Calu3 (cell line): ENCODE measurements at regions not wholly inside any gene's neighbourhood (a gene's known extent, or its start where the extent isn't known, plus 50 kb on each side); places are given as distances from the start of the nearest gene placed in this dataset.
A peak's percentile ranks its signal among the peaks of the same experiment; 100 is the strongest.

Source experiments
- BruUV-seq: library from RNA; stranded (reverse); fragments of 400-500 nt; replicated peaks from 2 replicates; lab custom pipeline; 2021; lab: Mats Ljungman, UMichigan
- CTCF ChIA-PET: fragments of 300-600 bp; sonication (Branson Sonifier 250); formaldehyde crosslinking; loops from one replicate; lab custom pipeline; 2022; ENCODE audit warnings: antibody characterized with exemption; lab: Charles Lee
- DNase-seq: peaks from one replicate; pipeline ENCODE4 v3.0.0; 2022
- H3K27ac Mint-ChIP-seq: one replicate; pipeline ENCODE4 v1.8.0; 2022; ENCODE audit warnings: mixed read lengths; ENCODE audit not compliant: unreplicated experiment
- H3K27me3 Mint-ChIP-seq: one replicate; pipeline ENCODE4 v1.8.0; 2022; ENCODE audit warnings: mixed read lengths; ENCODE audit not compliant: unreplicated experiment
- H3K36me3 Mint-ChIP-seq: one replicate; pipeline ENCODE4 v1.8.0; 2022; ENCODE audit warnings: mild to moderate bottlenecking, moderate library complexity, mixed read lengths; ENCODE audit not compliant: insufficient read depth, unreplicated experiment
- H3K4me1 Mint-ChIP-seq: one replicate; pipeline ENCODE4 v1.8.0; 2022; ENCODE audit warnings: mild to moderate bottlenecking, low read depth, mixed read lengths; ENCODE audit not compliant: unreplicated experiment
- H3K4me3 Mint-ChIP-seq: one replicate; pipeline ENCODE4 v1.8.0; 2022; ENCODE audit warnings: mild to moderate bottlenecking, low read depth, moderate library complexity, mixed read lengths; ENCODE audit not compliant: unreplicated experiment
- H3K9me3 Mint-ChIP-seq: one replicate; pipeline ENCODE4 v1.8.0; 2022; ENCODE audit warnings: low read depth, mixed read lengths; ENCODE audit not compliant: unreplicated experiment
- intact Hi-C: fragments of 100-400 bp; cut with micrococcal nuclease; formaldehyde crosslinking; loops from one replicate; pipeline ENCODE4 v1.10.0; 2022; ENCODE audit not compliant: unreplicated experiment
- TF ChIP-seq, protein P1 (sequence below): fragments of 200-600 bp; IDR thresholded peaks from one replicate; pipeline ENCODE4 v1.8.0; 2022; ENCODE audit warnings: antibody characterized with exemption; ENCODE audit not compliant: unreplicated experiment

DNA sequence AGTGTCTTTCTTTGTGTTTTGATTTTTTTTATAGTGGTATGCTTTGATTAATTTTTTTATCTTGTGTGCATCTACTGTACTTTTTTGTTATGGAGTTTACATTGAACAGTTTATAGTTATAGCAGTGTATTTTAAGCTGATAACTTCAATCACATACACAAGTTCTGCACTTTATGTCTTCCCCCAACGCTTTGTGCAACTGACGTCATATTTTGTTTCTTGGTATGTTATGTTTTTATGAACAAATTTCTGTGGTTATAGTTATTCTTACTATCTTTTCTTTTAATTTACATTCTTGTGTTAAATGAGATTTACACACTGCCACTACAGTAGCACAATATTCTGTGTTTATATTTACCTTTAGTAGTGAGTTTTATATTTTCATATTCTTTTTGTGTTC is 197.1 kb downstream of the SNAPC1 start:
- TF ChIP-seq, protein P1, sequence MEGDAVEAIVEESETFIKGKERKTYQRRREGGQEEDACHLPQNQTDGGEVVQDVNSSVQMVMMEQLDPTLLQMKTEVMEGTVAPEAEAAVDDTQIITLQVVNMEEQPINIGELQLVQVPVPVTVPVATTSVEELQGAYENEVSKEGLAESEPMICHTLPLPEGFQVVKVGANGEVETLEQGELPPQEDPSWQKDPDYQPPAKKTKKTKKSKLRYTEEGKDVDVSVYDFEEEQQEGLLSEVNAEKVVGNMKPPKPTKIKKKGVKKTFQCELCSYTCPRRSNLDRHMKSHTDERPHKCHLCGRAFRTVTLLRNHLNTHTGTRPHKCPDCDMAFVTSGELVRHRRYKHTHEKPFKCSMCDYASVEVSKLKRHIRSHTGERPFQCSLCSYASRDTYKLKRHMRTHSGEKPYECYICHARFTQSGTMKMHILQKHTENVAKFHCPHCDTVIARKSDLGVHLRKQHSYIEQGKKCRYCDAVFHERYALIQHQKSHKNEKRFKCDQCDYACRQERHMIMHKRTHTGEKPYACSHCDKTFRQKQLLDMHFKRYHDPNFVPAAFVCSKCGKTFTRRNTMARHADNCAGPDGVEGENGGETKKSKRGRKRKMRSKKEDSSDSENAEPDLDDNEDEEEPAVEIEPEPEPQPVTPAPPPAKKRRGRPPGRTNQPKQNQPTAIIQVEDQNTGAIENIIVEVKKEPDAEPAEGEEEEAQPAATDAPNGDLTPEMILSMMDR: no peak
- CTCF ChIA-PET: no interaction called here
- Mint-ChIP-seq H3K27ac (no peak overlapping the region), H3K9me3 (peaks cover 11% of the 10 kb centered on the region), H3K4me1 (peaks cover 10% of the 10 kb centered on the region), H3K4me3 (no peak overlapping the region), H3K36me3 (no peaks in the 10 kb centered on the region), H3K27me3 (no peaks in the 10 kb centered on the region)
- no peak for DNase-seq
- BruUV-seq: no TSS peak
- intact Hi-C loops: no loop called here

DNA sequence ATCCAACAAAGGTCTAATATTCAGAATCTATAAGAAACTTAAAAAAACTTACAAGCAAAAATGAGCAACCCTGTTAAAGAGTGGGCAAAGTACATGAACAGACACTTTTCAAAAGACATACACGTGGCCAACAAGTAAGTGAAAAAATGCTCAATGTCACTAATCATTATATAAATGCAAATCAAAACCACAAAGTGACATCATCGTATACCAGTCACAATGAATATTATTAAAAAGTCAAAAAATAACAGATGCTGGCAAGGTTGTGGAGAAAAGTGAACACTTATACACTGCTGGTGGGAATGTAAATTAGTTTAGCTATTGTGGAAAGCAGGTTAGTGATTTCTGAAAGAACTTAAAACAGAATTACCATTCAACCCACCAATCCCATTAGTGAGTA is 199.1 kb downstream of the SNAPC1 start:
- CTCF ChIA-PET: interaction anchor here (0.6 kb wide), 1 partner anchor 1104 kb away, joined by 3 read pairs; no protein-coding TSS in a partner anchor
- TF ChIP-seq, protein P1: no peak
- H3K4me3 Mint-ChIP-seq: no peak overlapping the region
- no peaks in the 10 kb centered on the region for H3K27me3 Mint-ChIP-seq
- no peak overlapping the region for H3K27ac Mint-ChIP-seq
- H3K4me1 Mint-ChIP-seq: peaks cover 21% of the 10 kb centered on the region
- H3K36me3 Mint-ChIP-seq: peaks cover 6% of the 10 kb centered on the region
- peaks cover 11% of the 10 kb centered on the region for H3K9me3 Mint-ChIP-seq
- intact Hi-C loops: no loop called here
- BruUV-seq: no TSS peak
- no peak for DNase-seq

DNA sequence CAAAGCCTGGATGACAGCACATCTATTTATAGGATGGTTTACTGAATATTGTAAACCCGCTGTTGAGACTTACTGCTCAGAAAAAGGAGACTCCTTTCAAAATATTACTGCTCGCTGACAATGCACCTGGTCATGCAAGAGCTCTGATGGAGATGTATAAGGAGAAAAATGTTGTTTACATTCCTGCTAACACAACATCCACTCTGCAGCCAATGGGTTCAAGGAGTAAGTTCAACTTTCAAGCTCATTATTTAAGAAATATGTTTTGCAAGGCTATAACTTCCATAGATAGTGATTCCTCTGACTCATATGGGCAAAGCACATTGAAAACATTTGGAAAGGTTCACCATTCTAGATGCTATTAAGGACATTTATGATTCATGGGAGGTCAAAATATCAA is 201.7 kb downstream of the SNAPC1 start:
- CTCF ChIA-PET: no interaction called here
- intact Hi-C loops: no loop called here
- TF ChIP-seq, protein P1: no peak
- H3K4me1 Mint-ChIP-seq: peaks cover 21% of the 10 kb centered on the region
- H3K27ac Mint-ChIP-seq: no peak overlapping the region
- BruUV-seq: no TSS peak
- H3K36me3 Mint-ChIP-seq: peaks cover 6% of the 10 kb centered on the region
- H3K9me3 Mint-ChIP-seq: peaks cover 11% of the 10 kb centered on the region
- no peak overlapping the region for H3K4me3 Mint-ChIP-seq
- no peaks in the 10 kb centered on the region for H3K27me3 Mint-ChIP-seq
- no peak for DNase-seq

DNA sequence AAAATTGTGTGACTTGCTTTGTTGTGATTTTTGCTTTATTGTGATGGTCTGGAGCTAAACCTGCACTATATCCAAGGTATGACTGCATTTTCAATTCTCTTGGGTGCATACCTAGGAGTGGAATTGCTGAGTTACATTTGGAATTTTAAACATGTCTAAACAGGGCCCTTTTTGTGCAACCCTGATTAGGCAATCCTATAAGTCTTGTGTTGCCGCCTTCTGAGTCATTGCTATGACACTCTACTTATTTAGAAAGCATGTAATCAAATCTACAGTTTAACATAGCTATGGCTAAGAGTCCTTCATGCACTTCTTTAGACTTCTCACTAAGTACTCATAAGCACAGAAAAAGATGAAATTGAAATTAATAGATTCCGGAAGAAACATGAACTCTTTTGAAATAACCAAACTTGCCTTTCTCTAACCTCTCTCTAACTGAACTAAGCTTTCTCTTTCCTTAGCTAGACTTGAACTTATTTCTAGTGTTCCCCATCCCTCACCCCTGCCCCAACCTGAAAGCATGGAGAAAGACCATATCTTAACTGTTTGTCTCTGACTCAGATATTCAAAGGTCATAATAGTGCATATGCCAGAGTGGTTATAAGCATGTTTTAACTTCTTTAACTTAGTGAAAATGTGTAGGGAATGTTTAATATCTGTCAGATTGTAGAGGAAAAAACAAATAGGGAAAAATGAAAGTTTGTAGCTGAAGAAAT is 203.0 kb downstream of the SNAPC1 start:
- intact Hi-C loops: no loop called here
- H3K27me3 Mint-ChIP-seq: no peaks in the 10 kb centered on the region
- no TSS peak for BruUV-seq
- peak overlapping the region; percentile 19 for H3K4me3 Mint-ChIP-seq
- CTCF ChIA-PET: interaction anchor here (0.7 to 1.8 kb wide), 3 partner anchors 37 to 162 kb away, joined by 3 to 5 read pairs (median 3); no protein-coding TSS in a partner anchor
- peaks cover 9% of the 10 kb centered on the region for H3K9me3 Mint-ChIP-seq
- TF ChIP-seq, protein P1: no peak
- H3K27ac Mint-ChIP-seq: peak overlapping the region; percentile 56
- peak; percentile 30 for DNase-seq
- H3K4me1 Mint-ChIP-seq: peaks cover 21% of the 10 kb centered on the region
- H3K36me3 Mint-ChIP-seq: peaks cover 6% of the 10 kb centered on the region
